ENCODE measurements at regions not wholly inside any gene's neighbourhood (a gene's known extent, or its start where the extent isn't known, plus 50 kb on each side); places are given as distances from the start of the nearest gene placed in this dataset.

GRCh38 chrX:104427693-104428092 lies 138.3 kb upstream of the IL1RAPL2 start:
- Histone ChIP-seq H3K27me3 (peaks cover 0 to 18% of the 10 kb centered on the region in 2 donors), H3K4me3 (no peak overlapping the region), H3K9me3 (no peaks in the 10 kb centered on the region), H3K4me1 (no peaks in the 10 kb centered on the region), H3K27ac (no peak overlapping the region), H3K36me3 (no peaks in the 10 kb centered on the region)
- no peak for DNase-seq (ENCODE audit: low spot score in 2 of 2)
- no peak for TF ChIP-seq EP300 (IDR thresholded peaks at IDR 0.05)
- no peak for TF ChIP-seq CTCF (IDR thresholded peaks at IDR 0.05)
- TF ChIP-seq POLR2A (IDR thresholded peaks at IDR 0.05), result no peak
- 59 to 70% methylated on average over 3 of the region's 3 CpGs for WGBS, 2 donors

DNA sequence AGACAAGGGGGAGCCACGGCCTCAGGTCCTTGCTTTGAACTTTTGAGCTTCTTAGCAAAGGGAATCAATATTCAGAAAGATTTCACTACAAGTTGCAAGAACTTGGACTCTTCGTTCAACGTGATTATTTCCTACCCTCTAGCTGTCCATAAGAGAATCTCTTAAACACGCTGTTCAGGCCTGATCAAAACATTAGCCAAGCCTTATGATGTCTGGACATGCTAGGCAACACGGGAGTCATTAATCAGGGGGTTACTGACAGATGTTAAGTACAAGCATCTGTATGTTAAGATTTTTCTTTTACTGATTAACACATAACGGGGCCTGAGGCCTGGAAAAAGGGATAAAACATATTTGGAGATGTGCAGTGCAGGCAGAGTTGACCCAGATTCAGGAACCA lies 138.9 kb upstream of the IL1RAPL2 start:
- H3K9me3 ChIP-seq, result no peaks in the 10 kb centered on the region
- WGBS, 2 donors, result 38 to 57% methylated on average over 6 of the region's 6 CpGs
- peaks cover 0 to 23% of the 10 kb centered on the region in 2 donors for H3K27me3 ChIP-seq
- no peaks in the 10 kb centered on the region for H3K4me1 ChIP-seq
- H3K4me3 ChIP-seq, result no peak overlapping the region
- TF ChIP-seq EP300 (IDR thresholded peaks at IDR 0.05), result no peak
- no peak for TF ChIP-seq POLR2A (IDR thresholded peaks at IDR 0.05)
- TF ChIP-seq CTCF (IDR thresholded peaks at IDR 0.05), result no peak
- H3K27ac ChIP-seq, result no peak overlapping the region
- no peak for DNase-seq (ENCODE audit: low spot score in 2 of 2)
- H3K36me3 ChIP-seq, result no peaks in the 10 kb centered on the region

DNA sequence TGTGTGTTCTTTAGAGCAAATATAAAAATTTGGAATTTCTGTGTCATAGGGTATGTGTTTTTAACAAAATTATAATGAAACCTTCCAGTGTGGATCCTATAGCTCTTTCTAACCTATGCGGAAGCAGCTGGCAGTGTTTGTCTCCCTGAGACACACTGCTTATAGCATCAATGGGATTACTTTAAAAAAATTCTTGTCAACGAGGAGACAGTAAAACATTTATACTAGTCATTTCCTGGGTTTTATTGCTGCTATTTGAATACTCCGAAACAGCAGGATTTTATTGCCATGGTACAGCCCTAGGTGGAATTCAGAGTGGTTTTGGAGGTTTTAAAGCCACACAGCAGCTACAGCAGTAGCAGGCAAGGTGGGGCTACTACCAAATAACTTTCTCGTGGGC lies 145.1 kb upstream of the IL1RAPL2 start:
- DNase-seq (ENCODE audit: low spot score in 2 of 2), result no peak
- 23 to 32% methylated on average over 4 of the region's 4 CpGs for WGBS, 2 donors
- no peak for TF ChIP-seq POLR2A (IDR thresholded peaks at IDR 0.05)
- no peak for TF ChIP-seq EP300 (IDR thresholded peaks at IDR 0.05)
- TF ChIP-seq CTCF (IDR thresholded peaks at IDR 0.05), result no peak

DNA sequence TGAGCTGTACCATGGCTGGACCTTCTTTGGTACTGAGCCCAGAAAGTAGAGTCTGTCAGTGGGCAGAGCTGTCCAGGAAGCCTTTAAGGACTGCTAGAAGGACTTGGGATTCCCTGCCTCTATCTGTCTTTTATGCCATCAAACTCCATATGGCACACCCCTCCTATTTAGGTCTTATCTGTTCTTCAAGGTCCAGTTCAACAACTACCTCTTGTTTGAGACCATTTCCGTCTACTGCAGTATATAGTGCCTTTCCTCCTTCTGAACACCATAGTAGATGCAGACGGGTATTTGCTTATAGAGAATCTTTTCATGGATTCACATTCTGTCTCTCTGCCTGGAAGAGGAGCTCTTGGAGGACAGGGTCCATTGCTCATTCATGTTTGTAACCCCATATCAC lies 146.1 kb upstream of the IL1RAPL2 start:
- TF ChIP-seq POLR2A (IDR thresholded peaks at IDR 0.05), result no peak
- TF ChIP-seq EP300 (IDR thresholded peaks at IDR 0.05), result no peak
- TF ChIP-seq CTCF (IDR thresholded peaks at IDR 0.05), result no peak
- WGBS, 2 donors, result 47 to 57% methylated on average over 2 of the region's 2 CpGs
- no peaks in the 10 kb centered on the region for H3K9me3 ChIP-seq
- no peak overlapping the region for H3K27ac ChIP-seq
- no peak for DNase-seq (ENCODE audit: low spot score in 2 of 2)
- peaks cover 0 to 6% of the 10 kb centered on the region in 2 donors for H3K27me3 ChIP-seq
- H3K4me1 ChIP-seq, result no peaks in the 10 kb centered on the region
- H3K4me3 ChIP-seq, result no peak overlapping the region
- no peaks in the 10 kb centered on the region for H3K36me3 ChIP-seq

More for the DNA sequence above, 145.1 kb upstream of the IL1RAPL2 start:
- no peaks in the 10 kb centered on the region for H3K36me3 ChIP-seq
- H3K27me3 ChIP-seq, result peaks cover 0 to 10% of the 10 kb centered on the region in 2 donors
- no peaks in the 10 kb centered on the region for H3K4me1 ChIP-seq
- no peaks in the 10 kb centered on the region for H3K9me3 ChIP-seq
- H3K27ac ChIP-seq, result no peak overlapping the region
- H3K4me3 ChIP-seq, result no peak overlapping the region

DNA sequence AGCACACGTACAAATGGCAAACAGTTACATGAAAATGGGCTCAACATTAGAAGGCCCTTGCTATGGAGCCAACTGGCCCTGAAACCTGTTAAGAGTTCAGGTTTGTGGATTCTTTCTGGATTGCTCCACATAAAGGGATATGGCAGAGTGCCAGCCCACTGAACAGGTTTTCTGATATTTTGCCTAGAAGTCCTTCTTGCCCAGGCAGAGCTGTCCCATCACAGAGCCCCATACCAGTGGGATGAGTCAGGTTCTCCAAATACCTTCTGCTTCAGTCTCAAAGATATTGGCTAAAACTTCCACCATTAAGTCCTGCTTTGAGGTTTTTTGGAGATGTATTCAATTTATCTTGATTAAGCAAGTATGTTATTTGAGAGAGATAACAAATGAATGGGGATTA lies 146.8 kb upstream of the IL1RAPL2 start:
- no peak overlapping the region for H3K27ac ChIP-seq
- no peaks in the 10 kb centered on the region for H3K36me3 ChIP-seq
- no peaks in the 10 kb centered on the region for H3K9me3 ChIP-seq
- 79 to 94% methylated on average over 1 of the region's 1 CpG for WGBS, 2 donors
- no peak for TF ChIP-seq CTCF (IDR thresholded peaks at IDR 0.05)
- no peak for TF ChIP-seq EP300 (IDR thresholded peaks at IDR 0.05)
- no peak for TF ChIP-seq POLR2A (IDR thresholded peaks at IDR 0.05)
- H3K27me3 ChIP-seq, result peaks cover 0 to 5% of the 10 kb centered on the region in 2 donors
- no peak for DNase-seq (ENCODE audit: low spot score in 2 of 2)
- H3K4me1 ChIP-seq, result no peaks in the 10 kb centered on the region
- no peak overlapping the region for H3K4me3 ChIP-seq
